Left kidney (tissue), 1 donor: ENCODE measurements at regions not wholly inside any gene's neighbourhood (a gene's known extent, or its start where the extent isn't known, plus 50 kb on each side); places are given as distances from the start of the nearest gene placed in this dataset.
"Not testable (repeated sequence)": the region's sequence is repeated elsewhere in the genome, so short reads cannot be mapped to it uniquely, and the experiment has no call there.

Experiments
- DNase-seq: peaks from one replicate; pipeline ENCODE4 v3.0.0-alpha.2; 2013

DNA sequence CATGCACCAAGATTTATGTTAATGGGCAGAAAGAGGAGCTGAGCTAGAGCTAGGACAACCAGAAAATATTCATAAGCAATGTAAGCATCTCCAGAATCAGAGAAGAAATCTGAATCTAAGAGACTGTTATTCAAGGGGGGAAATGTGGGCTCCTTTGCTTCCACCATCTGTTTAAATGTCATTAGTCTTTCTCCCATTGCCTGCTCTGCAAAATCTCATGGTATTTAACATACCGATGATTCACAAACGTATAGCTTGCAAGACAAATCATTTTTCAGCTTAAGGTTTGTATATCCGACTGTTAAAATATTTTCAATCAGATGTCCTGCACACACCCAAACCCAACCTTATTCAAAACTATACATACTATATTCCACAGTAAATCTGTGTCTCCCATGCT lies 133.4 kb upstream of the TACR3 start:
- no peak for DNase-seq

DNA sequence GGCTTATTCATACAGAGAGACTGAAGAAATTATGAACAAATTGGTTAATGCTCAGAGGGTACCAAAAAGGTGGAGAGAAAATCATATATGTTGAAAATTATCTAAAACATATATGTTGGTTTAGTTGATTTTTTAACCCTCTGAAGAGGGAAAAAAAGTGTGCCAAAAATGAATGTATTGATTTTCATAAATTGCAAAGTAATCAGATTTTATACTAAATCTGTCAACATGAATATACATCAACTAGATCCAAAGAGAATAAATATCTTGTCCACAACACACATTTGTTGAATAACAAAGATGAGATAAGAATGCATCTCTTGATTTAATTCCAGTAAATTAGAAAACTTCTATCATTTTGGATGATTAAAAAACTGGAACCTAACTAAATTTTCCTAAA lies 125.3 kb upstream of the TACR3 start:
- DNase-seq, result no peak

DNA sequence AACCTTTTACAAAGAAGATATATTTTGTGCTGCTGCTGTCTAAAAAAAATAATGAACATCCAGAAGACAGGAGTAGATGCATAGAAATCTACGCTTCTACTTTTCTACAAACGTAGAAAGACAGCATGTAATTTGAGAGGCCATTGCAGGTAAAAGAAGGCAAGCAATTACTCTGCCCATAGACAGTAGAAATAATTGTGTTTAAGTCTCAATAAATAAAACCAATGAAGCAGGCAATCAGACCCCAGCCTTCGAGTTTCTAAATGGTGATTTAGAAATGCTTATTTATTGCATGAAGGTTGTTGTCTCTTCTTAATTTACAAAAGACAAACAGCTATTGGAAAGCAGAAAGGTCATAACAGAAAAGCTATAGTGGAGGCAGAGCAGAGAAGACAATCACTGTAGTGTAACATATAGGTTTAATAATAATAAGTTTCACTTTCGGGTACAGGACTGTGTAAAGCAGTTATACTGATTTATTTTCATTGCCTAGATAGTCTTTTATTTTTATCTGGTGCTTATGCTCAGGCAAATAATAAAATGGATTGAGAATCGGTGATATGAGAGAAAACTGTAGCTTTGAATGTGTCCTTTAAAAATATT lies 123.0 kb upstream of the TACR3 start:
- no peak for DNase-seq

DNA sequence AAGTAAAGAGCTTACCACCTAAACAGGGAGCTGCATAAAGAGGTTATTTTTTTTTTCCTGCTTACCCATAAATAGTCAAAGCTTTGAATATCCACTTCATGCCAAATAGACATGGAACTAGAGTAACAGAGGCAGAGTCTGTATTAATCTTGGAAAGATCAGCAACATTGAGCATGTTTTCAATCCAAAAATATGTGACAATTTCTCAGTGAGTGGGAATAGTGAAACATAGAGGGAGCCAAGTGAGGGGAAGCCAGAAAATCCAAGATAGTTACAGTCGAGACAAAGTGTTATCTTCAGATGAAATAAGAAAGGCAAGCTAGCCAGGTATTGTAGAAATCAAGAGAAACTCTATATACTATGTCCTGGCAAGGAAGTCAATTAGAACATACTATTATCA lies 122.3 kb upstream of the TACR3 start:
- DNase-seq, result no peak

DNA sequence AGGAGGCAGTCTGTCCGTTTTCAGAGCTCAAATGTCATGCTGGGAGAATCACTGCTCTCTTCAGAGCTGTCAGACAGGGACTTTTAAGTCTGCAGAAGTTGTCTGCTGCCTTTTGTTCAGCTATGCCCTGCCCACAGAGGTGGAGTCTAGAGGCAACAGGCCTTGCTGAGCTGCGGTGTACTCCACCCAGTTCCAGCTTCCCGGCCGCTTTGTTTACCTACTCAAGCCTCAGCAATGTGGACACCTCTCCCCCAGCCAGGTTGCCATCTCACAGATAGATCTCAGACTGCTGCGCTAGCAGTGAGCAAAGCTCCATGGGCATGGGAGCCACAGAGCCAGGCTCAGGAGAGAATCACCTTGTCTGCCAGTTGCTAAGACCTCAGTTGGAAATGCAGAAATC lies 90.5 kb upstream of the TACR3 start:
- DNase-seq, result not testable (repeated sequence)

DNA sequence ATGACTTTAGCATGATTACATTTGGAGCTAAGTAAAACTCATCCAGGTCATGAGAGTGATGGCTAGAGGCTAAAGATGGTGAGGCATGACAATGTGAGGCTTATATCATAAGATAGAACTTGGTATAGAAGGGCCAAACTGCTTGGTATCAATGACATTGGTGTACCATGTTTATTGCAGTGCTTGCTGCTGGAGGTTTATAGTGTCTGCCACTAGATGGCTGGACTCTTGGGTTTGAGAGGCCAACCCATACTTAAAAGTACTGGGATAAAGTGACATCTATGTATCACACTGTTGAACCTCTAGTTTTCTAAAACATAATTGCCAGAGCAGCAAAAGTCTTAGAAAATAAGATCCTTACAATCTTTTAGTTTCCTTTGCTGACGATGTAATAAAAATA lies 83.0 kb upstream of the TACR3 start:
- DNase-seq, result no peak

DNA sequence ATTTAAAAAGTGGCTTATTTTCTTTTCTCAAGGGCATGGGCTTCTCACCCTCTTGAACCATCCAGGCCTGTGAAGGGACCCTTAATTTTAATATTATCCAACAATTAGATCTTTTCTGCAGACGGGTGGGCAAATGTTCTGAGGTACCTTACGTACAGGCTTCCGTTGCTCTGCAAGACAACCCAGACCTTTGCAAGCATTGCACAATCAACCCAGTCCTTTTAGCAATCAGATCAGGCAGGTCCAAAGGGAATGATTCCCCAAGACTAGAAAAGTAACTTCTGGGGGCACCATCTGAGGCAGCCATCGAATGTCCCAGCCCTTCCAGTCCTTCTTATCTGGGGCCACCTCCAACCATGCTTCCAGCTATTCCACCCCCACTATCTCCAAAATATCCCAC lies 67.3 kb upstream of the TACR3 start:
- DNase-seq, result no peak

DNA sequence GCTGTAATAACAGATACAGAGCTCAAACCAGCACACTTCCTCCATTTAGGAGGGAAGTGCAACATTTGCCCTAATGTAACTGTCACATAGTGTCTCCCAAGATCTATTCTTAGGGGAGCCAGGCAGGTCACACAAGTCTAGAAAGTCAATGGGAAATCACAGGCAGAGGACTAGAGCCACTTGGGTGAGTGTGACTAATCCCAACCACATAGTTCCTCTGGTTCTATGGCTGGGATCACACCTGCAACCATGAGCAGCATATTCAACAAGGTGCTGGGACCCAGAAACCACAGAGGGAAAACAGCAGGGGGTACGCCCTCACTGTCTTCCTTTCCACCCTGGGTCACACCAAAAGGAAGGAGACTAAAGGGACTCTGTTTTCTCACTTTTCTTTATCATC lies 66.8 kb upstream of the TACR3 start:
- DNase-seq, result no peak

DNA sequence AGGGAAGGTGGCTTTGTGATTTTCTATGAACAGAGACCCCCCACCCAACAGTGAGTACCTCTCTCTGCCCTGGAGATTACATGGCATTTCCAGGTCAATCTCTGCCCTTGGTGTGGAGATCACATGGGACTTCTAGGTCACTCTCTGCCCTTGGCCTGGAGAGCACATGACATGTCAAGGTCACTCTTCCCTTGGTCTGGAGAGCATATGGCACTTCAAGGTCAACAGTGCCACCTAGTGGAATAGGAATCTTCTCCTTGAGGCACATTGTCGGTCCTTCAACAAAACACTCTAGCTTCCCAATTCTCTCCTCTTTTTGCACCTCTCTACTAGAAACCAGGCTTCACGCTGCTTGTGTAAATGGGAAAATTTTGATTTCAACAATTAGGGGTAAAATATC lies 66.2 kb upstream of the TACR3 start:
- no peak for DNase-seq

DNA sequence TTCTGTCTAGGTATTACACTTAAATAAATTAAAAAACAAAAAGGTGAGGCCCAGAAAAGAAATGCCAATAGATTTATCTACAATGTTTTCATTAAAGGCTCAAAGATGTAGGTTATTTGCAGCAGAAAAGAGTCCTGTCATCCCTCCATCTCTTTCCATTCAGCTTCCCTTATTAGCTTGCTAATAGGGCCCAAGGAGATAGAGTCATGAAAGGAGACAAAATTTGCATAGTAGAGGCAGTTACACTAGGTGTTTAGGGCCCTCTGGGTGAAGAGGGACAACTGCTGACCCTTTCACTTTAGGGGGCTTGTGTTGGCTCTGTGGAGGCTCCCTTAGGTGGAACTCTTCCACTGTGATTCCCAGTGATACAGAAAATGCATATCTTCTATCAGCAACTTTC lies 58.4 kb upstream of the TACR3 start:
- no peak for DNase-seq

DNA sequence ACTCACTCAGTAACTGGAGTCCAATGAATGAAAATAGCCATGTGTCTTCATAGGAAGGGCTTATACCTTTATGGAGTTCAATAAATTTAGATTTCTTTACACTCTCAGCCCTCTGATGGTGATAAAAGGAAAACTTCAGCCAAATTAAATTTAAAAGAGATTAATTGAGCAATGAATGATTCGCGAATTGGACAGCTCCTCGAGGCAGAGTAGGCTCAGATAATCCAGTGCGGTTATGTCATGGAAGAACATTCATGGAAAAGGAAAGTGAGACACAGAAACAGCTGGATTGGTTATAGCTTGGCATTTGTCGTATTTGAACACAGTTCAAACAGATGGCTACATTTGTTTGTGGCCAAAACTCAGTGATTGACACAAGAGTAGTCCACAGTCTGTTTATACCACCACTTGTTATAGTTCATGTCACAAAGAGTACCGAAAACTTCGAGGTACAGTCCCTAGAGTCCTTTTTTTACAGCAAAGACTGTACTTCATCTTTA lies 54.6 kb upstream of the TACR3 start:
- no peak for DNase-seq

DNA sequence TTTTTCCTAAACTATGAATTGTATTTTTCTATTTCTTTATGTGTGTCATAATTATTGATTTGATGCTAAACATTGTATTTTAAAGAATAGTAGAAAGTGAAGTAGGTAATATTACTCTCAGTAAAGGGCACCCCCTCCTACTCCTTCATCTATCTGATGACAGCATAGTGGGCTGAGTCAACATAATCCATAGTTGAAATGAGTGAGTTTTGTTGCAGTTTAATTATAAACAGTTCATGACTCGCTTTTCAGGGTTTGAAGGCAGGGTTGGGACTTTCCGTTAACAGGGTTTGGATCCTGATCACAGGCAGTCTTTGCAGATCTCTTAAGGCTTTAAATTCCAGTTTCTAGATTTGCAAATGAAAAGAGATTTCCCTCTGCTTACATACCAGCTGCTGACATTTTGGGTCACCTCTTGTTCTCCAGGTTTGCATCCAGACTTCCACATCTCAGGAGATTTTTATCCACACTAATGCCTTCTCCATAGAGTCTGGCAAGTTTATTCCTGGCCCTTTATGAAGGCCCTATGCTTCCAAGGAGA lies 54.0 kb upstream of the TACR3 start:
- no peak for DNase-seq
